Hepatocyte (in vitro differentiated cells): ENCODE measurements at regions not wholly inside any gene's neighbourhood (a gene's known extent, or its start where the extent isn't known, plus 50 kb on each side); places are given as distances from the start of the nearest gene placed in this dataset.

Experiments
- CTCF ChIP-seq: fragments of 200-600 bp; sonication (generic); IDR thresholded peaks from 2 replicates; pipeline ENCODE4 v1.5.1; 2016; ENCODE audit warnings: antibody characterized with exemption, mild to moderate bottlenecking; ENCODE audit not compliant: poor library complexity
- EZH2phosphoT487 ChIP-seq: fragments of 200-600 bp; sonication (generic); IDR thresholded peaks from one replicate; pipeline ENCODE4 v1.6.1; 2018; ENCODE audit warnings: antibody characterized with exemption, mild to moderate bottlenecking, low read depth, moderate library complexity; ENCODE audit not compliant: unreplicated experiment, severe bottlenecking

GRCh38 chr20:21632735-21633053 lies 72.8 kb upstream of the PAX1 start:
- TF ChIP-seq CTCF (no peak), EZH2phosphoT487 (no peak)
